ENCODE measurements at regions not wholly inside any gene's neighbourhood (a gene's known extent, or its start where the extent isn't known, plus 50 kb on each side); places are given as distances from the start of the nearest gene placed in this dataset.
A peak's percentile ranks its signal among the peaks of the same experiment; 100 is the strongest.
"Not testable (repeated sequence)": the region's sequence is repeated elsewhere in the genome, so short reads cannot be mapped to it uniquely, and the experiment has no call there.

DNA sequence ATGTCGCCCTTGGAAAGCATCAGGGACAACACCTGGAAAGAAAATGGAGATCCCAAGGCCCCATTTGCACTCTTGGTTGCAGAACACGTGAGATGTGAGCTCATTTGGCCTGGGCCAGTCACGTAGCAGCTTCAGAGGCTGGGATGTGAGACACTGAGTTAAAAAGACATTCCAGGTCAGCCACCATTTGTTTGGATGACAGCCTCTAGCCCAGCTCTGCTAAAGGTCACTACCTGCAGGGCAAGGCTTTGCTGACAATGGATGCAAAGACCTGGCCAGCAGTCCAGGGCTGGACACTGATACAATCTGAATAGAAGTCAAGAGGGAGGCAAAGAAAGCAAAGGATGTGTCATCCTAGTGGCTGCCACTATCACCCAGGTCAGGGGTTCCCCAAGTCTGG is 83.9 kb upstream of the LRPPRC start:
- ATAC-seq: no peak
- no peak for DNase-seq
- intact Hi-C loops (cut with micrococcal nuclease): no loop called here

DNA sequence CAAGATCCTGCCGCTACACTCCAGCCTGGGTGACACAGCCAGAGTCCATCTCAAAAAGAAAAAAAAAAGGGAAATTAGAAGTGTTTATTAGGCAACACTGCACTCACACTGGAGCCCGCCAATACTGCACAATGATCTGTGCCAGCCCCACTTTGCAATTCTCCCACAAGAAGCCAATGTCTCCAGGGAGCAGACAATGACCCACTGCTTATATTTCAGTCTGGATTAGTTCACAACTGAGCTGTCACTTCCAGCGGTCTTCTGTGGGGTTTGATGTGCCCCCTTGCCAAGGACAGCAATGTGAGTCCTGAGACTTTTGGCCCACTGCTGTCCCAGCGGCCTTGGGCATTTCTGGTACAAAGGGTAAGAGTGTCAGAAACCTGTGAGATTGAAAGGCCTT is 85.6 kb upstream of the PPM1B start:
- no peak for DNase-seq
- intact Hi-C loops (cut with micrococcal nuclease): no loop called here
- ATAC-seq: no peak

DNA sequence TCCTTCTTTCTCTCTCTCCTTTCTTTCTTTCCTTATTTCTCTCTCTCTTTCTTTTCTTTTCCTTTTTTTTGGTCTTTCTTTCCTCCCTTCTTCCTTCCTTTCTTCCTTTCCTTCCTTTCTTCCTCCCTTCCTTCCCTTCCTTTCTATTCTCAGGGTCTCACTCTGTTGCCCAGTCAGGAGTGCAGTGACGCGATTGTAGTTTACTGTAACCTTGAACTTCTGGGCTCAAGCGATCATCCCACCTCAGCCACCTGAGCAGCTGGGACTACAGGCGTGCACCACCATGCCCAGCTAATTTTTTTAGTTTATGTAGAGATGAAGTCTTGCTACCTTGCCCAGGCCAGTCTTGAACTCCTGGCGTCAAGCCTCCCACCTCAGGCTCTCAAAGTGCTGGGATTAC is 83.8 kb upstream of the PPM1B start:
- DNase-seq: no peak
- intact Hi-C loops (cut with micrococcal nuclease): loop anchor here (5.0 kb wide), 1 partner anchor 157 kb away; no protein-coding TSS in a partner anchor
- ATAC-seq: no peak

DNA sequence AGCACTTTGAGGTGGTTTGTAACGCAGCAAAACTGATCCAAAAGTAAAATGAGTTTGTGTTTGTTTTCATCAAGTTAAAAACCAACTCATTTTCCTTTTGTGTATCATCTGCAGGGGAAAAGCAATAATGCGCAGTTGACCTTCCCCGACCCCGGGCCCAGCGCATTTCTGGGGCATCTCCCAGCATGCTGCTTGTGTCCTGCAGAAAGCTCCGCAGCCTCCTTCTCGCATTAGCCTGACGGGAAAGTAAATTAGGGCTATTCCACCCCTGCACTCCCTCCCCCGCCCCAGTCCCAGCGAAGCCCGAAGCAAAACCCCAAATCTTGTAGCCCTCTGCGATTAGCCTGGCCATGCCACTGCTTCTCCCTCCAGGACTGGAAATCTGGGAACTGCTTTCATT is 82.0 kb upstream of the PPM1B start:
- no peak for DNase-seq
- ATAC-seq: no peak
- intact Hi-C loops (cut with micrococcal nuclease): loop anchor here (5.0 kb wide), 1 partner anchor 156 kb away; no protein-coding TSS in a partner anchor

DNA sequence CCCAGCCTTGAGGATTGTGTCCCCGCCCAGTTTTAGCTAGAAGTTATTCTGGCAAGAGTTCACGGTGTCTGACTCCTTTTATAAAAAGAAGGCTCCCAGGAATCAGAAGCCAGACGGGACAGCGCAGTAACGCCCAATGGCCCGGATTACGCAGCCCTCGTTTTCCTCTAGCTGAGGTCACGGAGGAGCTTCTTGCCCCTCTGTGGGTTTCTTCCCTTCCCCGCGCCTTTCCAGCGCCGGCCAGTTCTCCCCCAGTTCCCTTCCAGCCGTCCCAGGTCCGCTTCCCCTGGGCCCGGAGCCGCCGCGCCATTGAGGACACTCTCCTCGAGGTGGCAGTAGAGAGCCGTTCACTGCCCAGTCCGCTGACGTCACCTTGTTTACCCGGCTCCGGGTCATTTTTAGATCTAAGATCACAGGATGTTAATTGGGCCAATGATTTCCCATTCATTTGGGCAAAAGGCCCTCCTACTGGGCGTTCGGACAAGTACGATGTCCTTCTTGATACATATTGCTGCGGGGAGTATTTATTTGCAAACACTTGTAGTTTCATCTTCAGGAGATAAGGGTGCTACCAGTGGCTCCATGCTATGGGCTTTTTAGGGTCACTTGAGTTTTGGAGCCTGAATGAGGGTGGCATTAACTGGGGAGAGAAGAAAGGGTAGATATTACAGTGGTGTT is 81.5 kb upstream of the PPM1B start:
- intact Hi-C loops (cut with micrococcal nuclease): loop anchor here (5.0 kb wide), 1 partner anchor 155 kb away; no protein-coding TSS in a partner anchor
- ATAC-seq (peak; percentile 98), DNase-seq (peak; percentile 88)

DNA sequence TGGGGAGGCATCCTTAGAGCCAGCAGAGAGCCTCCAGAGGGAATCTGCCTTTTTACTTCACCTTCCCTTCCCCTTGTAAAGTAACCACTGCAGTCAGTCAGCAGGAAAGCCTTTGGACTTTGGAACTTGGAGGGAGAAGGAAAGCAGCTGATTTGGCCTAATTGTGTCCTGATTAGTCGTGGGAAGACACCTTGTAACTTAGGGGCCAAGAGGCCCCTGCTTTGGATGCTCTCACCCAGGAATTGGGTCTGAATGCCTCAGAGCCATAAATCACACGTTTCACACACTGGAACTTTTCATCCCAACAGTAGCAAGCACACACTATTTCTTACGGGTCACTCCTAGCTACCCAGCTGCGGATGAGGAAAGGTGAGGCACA is 81.0 kb upstream of the PPM1B start:
- no peak for DNase-seq
- intact Hi-C loops (cut with micrococcal nuclease): loop anchor here (5.0 kb wide), 1 partner anchor 155 kb away; no protein-coding TSS in a partner anchor
- ATAC-seq: no peak

DNA sequence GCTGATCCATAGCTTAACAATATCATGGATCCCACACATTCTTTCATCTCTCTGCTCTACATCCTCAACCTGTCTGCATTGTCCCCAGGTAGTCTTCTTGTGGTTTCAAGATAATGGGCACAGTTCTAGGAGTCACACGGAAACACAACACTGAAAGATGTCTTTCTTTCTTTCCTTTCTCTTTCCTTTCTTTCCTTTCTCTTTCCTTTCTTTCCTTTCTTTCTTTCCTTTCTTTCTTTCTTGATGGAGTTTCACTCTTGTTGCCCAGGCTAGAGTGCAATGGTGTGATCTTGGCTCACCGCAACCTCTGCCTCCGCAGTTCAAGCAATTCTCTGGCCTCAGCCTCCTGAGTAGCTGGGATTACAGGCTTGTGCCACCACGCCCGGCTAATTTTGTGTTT is 76.2 kb upstream of the PPM1B start:
- ATAC-seq, DNase-seq: not testable (repeated sequence)

DNA sequence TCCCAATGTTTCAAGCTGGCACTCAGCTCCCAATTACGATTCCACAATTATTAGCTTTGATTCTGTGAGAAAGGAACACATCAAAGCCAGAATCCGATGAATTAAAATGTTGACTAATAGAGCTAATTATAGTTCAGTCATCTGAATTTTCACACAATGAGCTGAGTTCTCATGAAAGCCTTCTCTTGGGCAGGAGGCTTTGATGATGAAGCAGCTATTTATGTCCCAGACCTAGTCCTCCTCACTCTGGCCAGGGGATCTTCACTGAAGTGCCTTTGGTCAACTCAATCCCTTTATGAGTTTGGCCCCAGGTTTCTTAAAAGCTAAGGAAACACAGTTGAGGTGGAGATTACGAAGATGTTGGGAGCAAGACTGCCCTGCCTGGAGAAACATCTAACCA is 74.7 kb upstream of the PPM1B start:
- intact Hi-C loops (cut with micrococcal nuclease): no loop called here
- no peak for DNase-seq
- no peak for ATAC-seq

More for the DNA sequence above, 76.2 kb upstream of the PPM1B start:
- intact Hi-C loops (cut with micrococcal nuclease): not testable (repeated sequence)

DNA sequence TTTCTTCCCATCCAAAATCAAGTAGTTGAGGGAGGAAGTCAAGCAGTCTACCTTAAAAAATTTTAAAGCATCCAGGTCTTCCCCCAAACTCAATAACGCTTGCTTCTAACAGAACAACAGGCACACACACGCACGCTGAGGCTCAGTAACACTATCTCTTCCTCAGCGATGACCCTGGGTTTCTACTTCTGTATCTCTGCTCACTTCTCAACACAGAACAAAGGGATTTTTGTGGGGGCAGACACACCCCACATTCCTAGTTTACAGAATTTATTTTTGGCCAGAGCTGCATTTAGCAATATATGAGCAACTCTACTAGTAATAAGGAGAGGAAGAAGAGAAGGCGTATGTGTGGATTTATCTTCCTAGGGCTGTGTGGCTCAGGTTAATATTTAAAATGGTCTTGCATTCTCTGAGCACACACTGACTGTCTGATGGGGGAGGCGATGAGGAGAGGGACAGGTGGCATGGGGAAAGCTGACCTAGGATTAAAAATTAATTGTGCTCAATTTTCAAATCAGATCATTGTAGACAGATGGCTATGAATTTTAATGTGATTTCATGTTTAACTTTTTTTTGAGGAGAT is 71.3 kb upstream of the PPM1B start:
- DNase-seq (no peak), ATAC-seq (no peak)
- intact Hi-C loops (cut with micrococcal nuclease): no loop called here

GRCh38 chr2:44098050-44098449 is 70.6 kb upstream of the PPM1B start:
- intact Hi-C loops (cut with micrococcal nuclease): no loop called here
- DNase-seq: no peak
- ATAC-seq: no peak

GRCh38 chr2:44098891-44099290 is 69.8 kb upstream of the PPM1B start:
- ATAC-seq: no peak
- intact Hi-C loops (cut with micrococcal nuclease): no loop called here

DNA sequence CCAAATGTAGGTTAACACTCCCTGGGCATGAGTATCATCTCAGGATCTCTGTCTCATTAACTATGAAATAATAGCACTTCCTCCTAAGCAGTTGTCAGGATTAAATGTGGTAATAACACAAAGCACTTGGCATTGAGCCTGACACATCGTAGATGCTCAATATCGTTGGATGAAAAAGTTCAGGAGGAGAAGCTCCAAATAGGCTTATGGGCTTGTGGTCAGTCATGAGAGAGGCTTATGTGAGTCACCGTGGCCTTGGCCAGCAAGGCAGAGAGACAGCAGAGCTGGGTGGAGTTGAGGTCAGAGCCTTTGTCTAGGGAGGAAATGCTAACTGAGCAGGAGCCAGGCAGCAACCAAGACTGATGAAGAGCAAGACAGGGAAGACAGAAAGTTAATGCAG is 68.3 kb upstream of the PPM1B start:
- intact Hi-C loops (cut with micrococcal nuclease): no loop called here
- peak; percentile 48 for DNase-seq
- ATAC-seq: peak; percentile 79

More at GRCh38 chr2:44098891-44099290, 69.8 kb upstream of the PPM1B start:
- DNase-seq: no peak

- ATAC-seq (no peak), DNase-seq (no peak)
- intact Hi-C loops (cut with micrococcal nuclease): no loop called here
Measured at GRCh38 chr2:44101246-44101645, 67.4 kb upstream of the PPM1B start.

- intact Hi-C loops (cut with micrococcal nuclease): no loop called here
- DNase-seq (no peak), ATAC-seq (peak; percentile 83)
Measured at GRCh38 chr2:44102790-44103562, 65.7 kb upstream of the PPM1B start.

- ATAC-seq: no peak
Measured at GRCh38 chr2:44103639-44104038, 65.0 kb upstream of the PPM1B start.

DNA sequence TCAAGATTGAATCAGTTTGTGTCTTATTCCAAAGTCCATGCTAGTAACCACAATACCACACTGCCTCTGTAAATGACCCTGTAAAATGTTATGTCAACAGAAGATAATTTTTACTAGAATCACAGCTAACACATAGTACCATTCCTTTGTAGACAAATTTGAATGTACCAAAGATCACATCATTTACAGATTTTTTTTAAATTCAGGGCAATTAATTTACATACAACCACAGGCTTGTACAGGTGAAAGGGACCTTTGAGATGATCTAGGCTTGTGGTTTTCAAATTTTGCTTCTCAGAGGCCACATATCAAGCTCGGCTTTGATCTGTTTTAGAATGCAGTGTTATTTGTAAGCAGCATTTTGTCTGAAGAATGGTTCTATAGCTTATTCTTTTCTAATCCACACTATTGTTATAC is 63.8 kb upstream of the PPM1B start:
- DNase-seq (no peak), ATAC-seq (no peak)
- intact Hi-C loops (cut with micrococcal nuclease): no loop called here

More at GRCh38 chr2:44103639-44104038, 65.0 kb upstream of the PPM1B start:
- DNase-seq: no peak
- intact Hi-C loops (cut with micrococcal nuclease): no loop called here

DNA sequence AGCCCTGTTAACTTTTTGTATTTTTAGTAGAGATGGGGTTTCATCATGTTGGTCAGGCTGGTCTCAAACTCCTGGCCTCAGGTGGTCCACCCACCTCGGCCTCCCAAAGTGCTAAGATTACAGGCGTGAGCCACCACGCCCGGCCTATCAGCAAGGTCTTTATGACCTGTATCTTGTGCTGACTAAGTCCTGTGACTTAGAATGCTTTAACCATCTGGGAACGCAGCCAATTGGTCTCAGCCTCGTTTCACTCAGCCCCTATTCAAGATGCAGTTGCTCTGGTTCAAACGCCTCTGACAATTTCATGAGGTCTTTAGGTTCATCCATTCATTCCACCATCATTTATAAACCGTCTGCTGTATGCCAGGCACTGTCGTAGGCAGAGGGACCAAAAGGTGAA is 62.2 kb upstream of the PPM1B start:
- ATAC-seq; DNase-seq; intact Hi-C loops (cut with micrococcal nuclease): not testable (repeated sequence)

- intact Hi-C loops (cut with micrococcal nuclease): no loop called here
- ATAC-seq (no peak), DNase-seq (no peak)
Measured at GRCh38 chr2:44107086-44107740, 61.5 kb upstream of the PPM1B start.

DNA sequence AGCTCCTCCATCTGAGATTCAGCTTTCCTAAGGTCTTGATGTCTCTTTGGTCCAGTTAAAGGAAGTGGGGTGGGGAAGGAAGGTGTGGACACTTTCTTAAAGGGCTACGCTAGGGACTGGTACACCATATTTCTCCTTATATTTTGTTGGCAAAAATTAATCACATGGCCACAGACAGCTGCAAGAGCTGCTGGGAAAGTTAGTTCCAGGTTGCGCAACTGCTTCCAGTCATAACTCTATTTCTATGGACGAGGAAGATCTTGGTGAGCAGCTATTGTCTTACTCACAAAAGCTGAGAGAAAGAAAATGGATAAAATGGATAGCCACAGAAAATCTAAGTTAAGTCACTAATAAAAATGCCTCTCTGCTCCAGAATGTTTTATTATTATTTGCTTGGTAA is 60.7 kb upstream of the PPM1B start:
- intact Hi-C loops (cut with micrococcal nuclease): no loop called here
- ATAC-seq (no peak), DNase-seq (no peak)

- no peak for DNase-seq
- no peak for ATAC-seq
Measured at GRCh38 chr2:44109166-44109565, 59.5 kb upstream of the PPM1B start.

More at GRCh38 chr2:44109166-44109565, 59.5 kb upstream of the PPM1B start:
- intact Hi-C loops (cut with micrococcal nuclease): no loop called here

All from left ventricle myocardium superior (tissue), 1 donor.